ENCODE measurements at regions not wholly inside any gene's neighbourhood (a gene's known extent, or its start where the extent isn't known, plus 50 kb on each side); places are given as distances from the start of the nearest gene placed in this dataset.

- no peak for TF ChIP-seq CTCF (IDR thresholded peaks at IDR 0.05; ENCODE audit: low read depth, low read length, missing control alignments)
- no peaks in the 10 kb centered on the region for H3K36me3 ChIP-seq (replicated peaks)
- H3K27me3 ChIP-seq (replicated peaks), result no peaks in the 10 kb centered on the region
- H3K27ac ChIP-seq, result no peak overlapping the region
- DNase-seq, result no peak
- H3K4me3 ChIP-seq (ENCODE audit: low read depth, low read length), result no peak overlapping the region
- in situ Hi-C loops (cut with HindIII; ENCODE audit: low pct_ligation_motif_present, low sequenced_read_pairs), result no loop called here
Observed at GRCh38 chr2:16315908-16316307, 349.7 kb downstream of the CYRIA start.

GRCh38 chr2:16315458-16315835 lies 350.2 kb downstream of the CYRIA start:
- TF ChIP-seq CTCF (IDR thresholded peaks at IDR 0.05; ENCODE audit: low read depth, low read length, missing control alignments), result no peak
- no peaks in the 10 kb centered on the region for H3K27me3 ChIP-seq (replicated peaks)

DNA sequence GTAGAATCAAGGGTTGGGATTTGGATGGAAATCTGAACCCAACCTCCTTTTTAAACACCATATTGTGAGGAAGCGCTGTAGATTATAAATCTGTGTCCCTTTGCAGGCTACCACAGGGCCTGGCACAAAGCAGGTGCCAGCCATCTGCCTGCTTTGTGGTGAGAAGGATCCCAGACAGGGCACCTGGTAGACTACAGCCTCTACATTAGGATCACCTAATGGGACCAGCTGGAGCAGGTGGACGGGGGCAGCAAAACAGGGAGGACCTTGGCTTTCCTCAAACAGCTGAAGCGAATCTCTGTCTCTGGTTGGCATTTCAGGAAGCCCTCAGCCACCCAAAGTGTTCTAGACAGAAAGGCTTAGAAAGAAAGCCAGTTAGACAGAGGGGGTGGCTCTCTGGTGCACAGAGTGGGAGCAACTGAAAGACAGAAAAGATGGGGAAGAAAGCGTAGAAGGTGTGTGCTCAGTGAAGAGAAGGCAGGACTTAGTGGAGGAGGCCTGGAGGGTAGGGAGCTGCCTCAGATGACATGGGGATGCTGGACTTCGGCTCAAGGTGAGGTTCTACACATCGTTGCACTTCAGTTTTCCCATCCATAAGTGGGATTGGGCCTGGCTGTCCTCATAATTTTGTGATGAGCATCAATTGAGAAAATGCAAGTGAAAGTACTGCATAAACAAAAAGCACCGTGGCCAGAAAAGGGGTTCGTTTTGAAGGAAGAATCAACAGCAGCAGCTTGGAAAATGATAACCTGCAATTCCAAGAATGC lies 350.8 kb downstream of the CYRIA start:
- no peak overlapping the region for H3K4me3 ChIP-seq (ENCODE audit: low read depth, low read length)
- no peaks in the 10 kb centered on the region for H3K36me3 ChIP-seq (replicated peaks)
- H3K27me3 ChIP-seq (replicated peaks), result no peaks in the 10 kb centered on the region
- no peak overlapping the region for H3K27ac ChIP-seq
- no peak for DNase-seq
- in situ Hi-C loops (cut with HindIII; ENCODE audit: low pct_ligation_motif_present, low sequenced_read_pairs), result no loop called here
- no peak for TF ChIP-seq CTCF (IDR thresholded peaks at IDR 0.05; ENCODE audit: low read depth, low read length, missing control alignments)

More at GRCh38 chr2:16315458-16315835, 350.2 kb downstream of the CYRIA start:
- H3K4me3 ChIP-seq (ENCODE audit: low read depth, low read length), result no peak overlapping the region
- DNase-seq, result no peak
- no peak overlapping the region for H3K27ac ChIP-seq
- in situ Hi-C loops (cut with HindIII; ENCODE audit: low pct_ligation_motif_present, low sequenced_read_pairs), result no loop called here
- no peaks in the 10 kb centered on the region for H3K36me3 ChIP-seq (replicated peaks)

DNA sequence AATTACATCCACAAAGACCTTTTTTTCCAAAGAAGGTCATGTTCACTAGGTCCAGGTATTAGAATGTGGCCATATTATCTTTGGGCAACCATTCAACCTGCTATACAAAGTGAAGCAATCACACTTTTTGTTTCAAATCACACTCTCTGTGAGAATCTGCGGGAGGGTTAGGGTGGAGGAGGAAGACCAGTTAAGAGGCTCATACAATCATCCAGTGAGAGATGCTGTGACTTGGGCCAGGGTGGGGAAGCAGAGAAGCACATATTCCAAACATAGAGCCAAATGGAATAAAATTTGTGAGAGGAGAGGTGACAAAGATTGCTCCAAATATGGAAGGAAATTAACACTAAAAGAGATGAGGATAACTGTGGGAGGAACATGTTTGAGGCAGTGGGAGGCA lies 351.6 kb downstream of the CYRIA start:
- in situ Hi-C loops (cut with HindIII; ENCODE audit: low pct_ligation_motif_present, low sequenced_read_pairs), result no loop called here

DNA sequence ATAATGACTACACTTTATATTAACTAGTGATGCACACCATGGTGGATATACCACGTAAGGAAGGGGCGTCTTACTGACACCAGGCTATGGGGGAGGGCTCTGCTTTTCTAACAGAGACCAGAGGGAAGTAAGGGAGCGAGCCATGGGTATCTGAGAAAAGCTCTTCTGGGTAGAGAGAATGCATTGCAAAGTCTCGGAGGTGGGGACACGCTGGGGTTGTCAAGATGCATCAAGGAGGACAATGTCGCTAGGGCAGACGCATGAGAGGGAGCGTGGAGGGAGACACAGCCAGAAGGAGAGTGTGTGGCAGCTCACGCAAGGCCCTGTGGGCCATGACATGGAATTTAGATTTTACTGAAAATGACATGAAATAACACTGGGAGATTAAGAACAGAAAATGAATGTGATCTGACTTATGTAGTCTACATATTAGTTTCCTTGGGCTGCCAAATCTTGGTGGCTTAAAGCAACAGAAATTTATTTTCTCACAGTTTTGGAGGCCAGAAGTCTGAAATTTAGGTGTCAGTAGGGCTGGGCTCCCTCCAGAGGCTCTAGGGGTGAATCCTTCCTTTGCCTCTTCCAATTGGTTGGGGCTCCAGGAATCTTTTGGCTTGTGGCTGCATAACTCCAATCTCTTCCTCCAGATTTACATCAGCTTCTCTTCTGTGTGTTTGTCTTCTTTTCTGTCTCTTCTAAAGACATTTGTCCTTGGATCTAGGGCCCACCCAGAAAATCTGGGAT lies 352.2 kb downstream of the CYRIA start:
- no peak for DNase-seq
- no peak for TF ChIP-seq CTCF (IDR thresholded peaks at IDR 0.05; ENCODE audit: low read depth, low read length, missing control alignments)
- Histone ChIP-seq H3K27me3 (replicated peaks) (no peaks in the 10 kb centered on the region), H3K27ac (no peak overlapping the region), H3K4me3 (ENCODE audit: low read depth, low read length) (no peak overlapping the region), H3K36me3 (replicated peaks) (no peaks in the 10 kb centered on the region)
- in situ Hi-C loops (cut with HindIII; ENCODE audit: low pct_ligation_motif_present, low sequenced_read_pairs), result no loop called here

More for the DNA sequence above, 351.6 kb downstream of the CYRIA start:
- TF ChIP-seq CTCF (IDR thresholded peaks at IDR 0.05; ENCODE audit: low read depth, low read length, missing control alignments), result no peak
- Histone ChIP-seq H3K36me3 (replicated peaks) (no peaks in the 10 kb centered on the region), H3K27me3 (replicated peaks) (no peaks in the 10 kb centered on the region), H3K27ac (no peak overlapping the region), H3K4me3 (ENCODE audit: low read depth, low read length) (no peak overlapping the region)
- no peak for DNase-seq

All from brain microvascular endothelial cell (primary cell).